ENCODE measurements at regions not wholly inside any gene's neighbourhood (a gene's known extent, or its start where the extent isn't known, plus 50 kb on each side); places are given as distances from the start of the nearest gene placed in this dataset.

GRCh38 chr3:8305371-8305770 lies 196.3 kb upstream of the LMCD1 start:
- TF ChIP-seq TAF1 (IDR thresholded peaks at IDR 0.05; ENCODE audit: borderline replicate concordance, low read depth, low read length), result no peak
- TF ChIP-seq POLR2A (IDR thresholded peaks at IDR 0.05; ENCODE audit: low read depth, low read length), result no peak
